GM12874 (cell line): ENCODE measurements at regions not wholly inside any gene's neighbourhood (a gene's known extent, or its start where the extent isn't known, plus 50 kb on each side); places are given as distances from the start of the nearest gene placed in this dataset.

ENCODE experiments used
- TF ChIP-seq, protein P1 (sequence below): IDR thresholded peaks from 2 replicates; pipeline ENCODE4 v1.5.1; 2011; ENCODE audit warnings: low read depth, mild to moderate bottlenecking, control low read depth, low read length, moderate library complexity; ENCODE audit not compliant: insufficient read depth

DNA sequence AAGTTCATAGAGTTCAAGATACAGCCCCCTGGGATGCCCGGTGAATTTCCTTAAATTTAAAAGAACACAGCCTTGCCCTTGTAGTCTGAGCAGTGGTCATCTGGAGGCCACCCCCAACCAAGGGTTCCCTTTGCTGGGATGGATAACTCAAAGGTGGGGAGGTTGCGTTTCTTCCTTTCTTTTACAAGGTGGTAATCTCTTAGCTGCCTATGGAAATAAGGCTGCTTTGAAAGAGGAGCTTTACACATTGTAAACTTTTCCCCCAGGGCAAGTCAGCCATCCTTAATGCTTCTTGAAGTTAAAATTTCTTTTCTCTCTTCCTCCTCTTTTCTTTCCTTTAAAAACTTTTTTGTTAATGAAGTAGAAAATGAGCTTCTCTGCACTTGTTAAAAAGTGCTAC, 71.2 kb upstream of the PRDM1 start:
- TF ChIP-seq, protein P1, sequence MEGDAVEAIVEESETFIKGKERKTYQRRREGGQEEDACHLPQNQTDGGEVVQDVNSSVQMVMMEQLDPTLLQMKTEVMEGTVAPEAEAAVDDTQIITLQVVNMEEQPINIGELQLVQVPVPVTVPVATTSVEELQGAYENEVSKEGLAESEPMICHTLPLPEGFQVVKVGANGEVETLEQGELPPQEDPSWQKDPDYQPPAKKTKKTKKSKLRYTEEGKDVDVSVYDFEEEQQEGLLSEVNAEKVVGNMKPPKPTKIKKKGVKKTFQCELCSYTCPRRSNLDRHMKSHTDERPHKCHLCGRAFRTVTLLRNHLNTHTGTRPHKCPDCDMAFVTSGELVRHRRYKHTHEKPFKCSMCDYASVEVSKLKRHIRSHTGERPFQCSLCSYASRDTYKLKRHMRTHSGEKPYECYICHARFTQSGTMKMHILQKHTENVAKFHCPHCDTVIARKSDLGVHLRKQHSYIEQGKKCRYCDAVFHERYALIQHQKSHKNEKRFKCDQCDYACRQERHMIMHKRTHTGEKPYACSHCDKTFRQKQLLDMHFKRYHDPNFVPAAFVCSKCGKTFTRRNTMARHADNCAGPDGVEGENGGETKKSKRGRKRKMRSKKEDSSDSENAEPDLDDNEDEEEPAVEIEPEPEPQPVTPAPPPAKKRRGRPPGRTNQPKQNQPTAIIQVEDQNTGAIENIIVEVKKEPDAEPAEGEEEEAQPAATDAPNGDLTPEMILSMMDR, result no peak

DNA sequence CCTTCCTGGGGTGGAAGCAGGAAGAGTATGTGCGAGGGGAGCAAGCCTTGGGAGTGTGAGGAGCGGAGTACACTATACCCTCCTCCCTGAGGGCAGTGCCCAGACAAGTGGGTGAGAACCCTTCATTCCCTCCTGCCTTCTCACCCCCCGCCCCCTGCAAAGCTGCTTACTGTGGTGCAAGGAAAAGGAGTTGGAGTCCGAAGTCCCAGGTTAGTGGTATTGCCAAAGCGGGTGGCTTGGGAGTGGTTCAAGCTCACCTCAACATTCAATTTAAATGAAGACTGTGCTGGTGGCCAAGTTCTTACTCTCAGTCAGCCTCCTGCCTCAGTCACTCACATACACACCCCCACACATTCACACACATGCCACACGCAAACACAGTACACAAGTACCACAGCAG, 74.7 kb upstream of the PRDM1 start:
- TF ChIP-seq, protein P1, result no peak

DNA sequence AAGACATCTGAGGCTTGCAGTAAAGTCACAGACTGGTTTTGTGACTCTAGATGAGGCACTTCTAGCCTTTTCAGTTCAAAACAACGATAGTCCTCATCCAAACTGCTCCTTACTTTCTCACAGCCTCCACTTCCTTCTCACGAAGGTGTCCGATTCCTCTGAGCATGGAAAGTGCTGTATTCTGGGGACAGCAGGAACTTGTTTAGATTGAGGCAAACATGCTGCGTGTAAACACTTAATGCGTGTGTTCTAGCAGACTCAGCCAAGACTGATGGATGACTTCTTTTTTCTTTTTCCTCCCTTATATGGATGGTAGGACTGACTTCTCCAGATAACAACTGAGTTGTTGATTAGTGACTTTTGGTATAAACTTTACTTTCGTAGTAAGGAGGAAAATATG, 80.2 kb upstream of the PRDM1 start:
- TF ChIP-seq, protein P1, result no peak

DNA sequence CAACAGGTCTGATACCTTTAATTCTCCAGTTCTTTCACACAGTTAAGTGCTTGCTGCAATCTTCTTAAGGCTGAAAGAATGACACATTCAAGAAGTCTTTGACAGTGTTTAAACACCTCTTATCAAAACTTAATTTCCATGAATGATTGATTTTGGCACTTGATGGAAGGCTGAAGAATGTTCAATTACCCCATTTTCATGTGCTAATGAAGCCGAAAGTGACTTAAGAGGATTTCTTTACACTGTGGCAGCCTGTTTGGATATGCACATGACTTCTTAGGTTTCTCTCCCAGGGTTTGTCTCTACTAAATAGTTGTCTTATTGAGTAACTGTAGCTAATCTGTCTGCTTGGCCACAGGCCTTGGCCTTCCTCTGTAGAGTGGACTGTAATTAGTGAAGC, 81.1 kb upstream of the PRDM1 start:
- TF ChIP-seq, protein P1, result no peak

DNA sequence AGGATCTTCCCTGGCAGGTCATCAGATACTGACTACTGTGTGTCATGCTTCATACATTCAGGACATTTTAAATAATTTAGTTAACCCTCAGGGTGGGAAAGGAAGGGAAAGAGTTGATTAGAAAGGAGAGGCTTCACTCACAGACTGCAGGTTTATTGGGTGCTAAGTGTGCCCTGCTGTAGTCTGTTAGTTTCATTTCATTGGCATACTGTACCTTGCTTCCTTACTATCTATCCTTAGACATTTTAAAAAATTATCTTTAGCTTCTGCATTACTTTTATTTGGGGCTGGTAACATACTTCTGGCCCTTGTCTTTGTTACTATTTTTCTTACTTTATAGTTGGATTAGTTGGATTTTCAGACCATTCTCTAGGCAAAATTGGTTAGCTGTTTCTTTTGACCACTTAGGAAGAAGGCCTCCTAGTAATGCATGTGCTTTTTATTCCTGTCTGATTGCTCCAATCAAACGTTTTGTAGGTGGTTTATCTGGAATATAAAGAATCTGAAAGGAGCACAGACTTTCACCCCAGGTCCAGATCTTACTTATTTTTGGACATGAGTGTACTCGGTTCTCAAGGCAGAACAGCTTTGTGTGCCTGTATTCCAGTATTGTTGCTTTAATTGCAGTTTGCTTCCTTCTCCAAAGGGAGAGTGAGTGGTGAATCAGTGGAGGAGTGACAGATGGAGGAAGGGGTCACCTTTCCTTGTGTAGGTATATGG, 82.7 kb upstream of the PRDM1 start:
- TF ChIP-seq, protein P1, result no peak

DNA sequence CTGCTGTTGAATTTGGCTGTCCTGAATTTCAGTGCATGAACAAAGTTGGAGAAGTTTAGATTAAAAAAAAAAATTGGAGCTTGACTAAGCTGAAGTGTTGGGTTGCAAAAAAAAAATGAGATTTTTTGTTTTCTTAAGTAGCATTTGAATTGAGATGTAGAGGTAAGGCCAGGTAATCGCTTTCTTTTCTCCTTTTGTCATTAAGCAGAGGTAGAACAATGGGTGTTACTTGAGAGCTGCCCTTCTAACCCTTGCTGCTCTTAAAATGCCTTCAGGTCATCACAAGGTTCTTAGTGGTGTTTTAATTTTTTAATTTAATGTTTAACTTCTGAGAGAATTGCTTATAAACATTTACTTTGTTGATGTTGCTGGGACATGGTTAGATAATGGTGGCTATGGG, 84.1 kb upstream of the PRDM1 start:
- TF ChIP-seq, protein P1, result no peak

DNA sequence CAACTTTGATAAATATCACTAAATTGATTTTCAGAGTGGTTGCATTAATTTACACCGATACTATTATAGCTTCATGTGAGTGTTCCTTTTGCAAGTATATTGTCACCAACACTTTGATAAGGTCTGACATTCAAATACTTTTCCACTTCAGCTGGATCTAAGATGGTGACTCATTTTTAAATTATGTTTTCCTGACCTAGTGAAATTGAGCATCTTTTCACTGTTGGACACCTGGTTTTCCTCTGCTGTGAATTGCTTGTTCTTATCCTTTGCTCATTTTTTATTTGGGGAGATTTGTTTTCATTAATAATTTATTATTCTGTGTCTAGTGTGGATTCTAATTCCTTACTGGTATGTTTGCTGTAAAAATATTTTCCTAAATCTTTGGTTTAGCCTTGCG, 85.2 kb upstream of the PRDM1 start:
- TF ChIP-seq, protein P1, result no peak
